Cardiac fibroblast (primary cell): ENCODE measurements at regions not wholly inside any gene's neighbourhood (a gene's known extent, or its start where the extent isn't known, plus 50 kb on each side); places are given as distances from the start of the nearest gene placed in this dataset.

Experiments used
- DNase-seq, 2 donors: peaks; one replicate each; pipeline versions ENCODE4 v3.0.0 to v3.0.0-alpha.2; 2010; ENCODE audit warnings: low read depth in 2 of 2
- H3K4me3 ChIP-seq, 2 donors: replicated peaks in 1 of 2; 1 replicate in 1 of 2; 2 replicates in 1 of 2; pipeline ENCODE4 v1.5.1; 2011; ENCODE audit warnings: low read depth in 2 of 2, low read length in 2 of 2, mild to moderate bottlenecking in 2 of 2, moderate library complexity in 1 of 2
- CTCF ChIP-seq: IDR thresholded peaks from one replicate; pipeline ENCODE4 v1.5.1; 2011; ENCODE audit warnings: low read depth, mild to moderate bottlenecking, low read length, inconsistent platforms

- TF ChIP-seq CTCF: no peak
- H3K4me3 ChIP-seq: no peak overlapping the region
Observed at GRCh38 chr17:49918591-49918990, 50.4 kb upstream of the DLX4 start.

More at GRCh38 chr17:49918591-49918990, 50.4 kb upstream of the DLX4 start:
- DNase-seq: no peak
